MCF 10A (cell line): ENCODE measurements at regions not wholly inside any gene's neighbourhood (a gene's known extent, or its start where the extent isn't known, plus 50 kb on each side); places are given as distances from the start of the nearest gene placed in this dataset.
"Not testable (repeated sequence)": the region's sequence is repeated elsewhere in the genome, so short reads cannot be mapped to it uniquely, and the experiment has no call there.

Source experiments
- BruUV-seq: library from RNA; stranded (reverse); fragments of 400-500 nt; replicated peaks from 2 replicates; lab custom pipeline; 2021; lab: Mats Ljungman, UMichigan
- CTCF ChIA-PET: fragments of 300-600 bp; sonication (Branson Sonifier 250); formaldehyde crosslinking; extraction: SDS; loops from one replicate; lab custom pipeline; 2021; ENCODE audit warnings: antibody characterized with exemption, inconsistent platforms; lab: Yijun Ruan, JAX
- POLR2A ChIA-PET: fragments of 300-600, 350-650 bp; sonication (Branson Sonifier 250); formaldehyde crosslinking; extraction: SDS; loops from one replicate; lab custom pipeline; 2020; ENCODE audit warnings: antibody characterized with exemption, inconsistent platforms; lab: Yijun Ruan, JAX
- DNase-seq: peaks from one replicate; pipeline ENCODE4 v3.0.0-alpha.2; 2018; ENCODE audit not compliant: unreplicated experiment
- H3K27ac Mint-ChIP-seq: one replicate; pipeline ENCODE4 v1.8.0; 2022; ENCODE audit warnings: mild to moderate bottlenecking, low read depth, mixed read lengths; ENCODE audit not compliant: unreplicated experiment
- H3K27me3 Mint-ChIP-seq: one replicate; pipeline ENCODE4 v1.8.0; 2022; ENCODE audit warnings: mixed read lengths; ENCODE audit not compliant: insufficient read depth, unreplicated experiment
- H3K36me3 Mint-ChIP-seq: one replicate; pipeline ENCODE4 v1.8.0; 2022; ENCODE audit warnings: mild to moderate bottlenecking, moderate library complexity, mixed read lengths; ENCODE audit not compliant: insufficient read depth, unreplicated experiment
- H3K4me1 Mint-ChIP-seq: one replicate; pipeline ENCODE4 v1.8.0; 2022; ENCODE audit warnings: mixed read lengths; ENCODE audit not compliant: insufficient read depth, unreplicated experiment
- H3K4me3 Mint-ChIP-seq: one replicate; pipeline ENCODE4 v1.8.0; 2022; ENCODE audit warnings: mild to moderate bottlenecking, moderate library complexity, mixed read lengths; ENCODE audit not compliant: unreplicated experiment
- H3K9me3 Mint-ChIP-seq: one replicate; pipeline ENCODE4 v1.8.0; 2022; ENCODE audit warnings: mixed read lengths; ENCODE audit not compliant: unreplicated experiment
- intact Hi-C: fragments of 100-400 bp; cut with micrococcal nuclease; formaldehyde crosslinking; loops from 2 replicates; pipeline ENCODE4 v1.14.1; 2022
- TF ChIP-seq, protein P1 (sequence below): fragments of 200-600 bp; IDR thresholded peaks from one replicate; pipeline ENCODE4 v1.8.0; 2022; ENCODE audit warnings: antibody characterized with exemption, mild to moderate bottlenecking; ENCODE audit not compliant: unreplicated experiment

DNA sequence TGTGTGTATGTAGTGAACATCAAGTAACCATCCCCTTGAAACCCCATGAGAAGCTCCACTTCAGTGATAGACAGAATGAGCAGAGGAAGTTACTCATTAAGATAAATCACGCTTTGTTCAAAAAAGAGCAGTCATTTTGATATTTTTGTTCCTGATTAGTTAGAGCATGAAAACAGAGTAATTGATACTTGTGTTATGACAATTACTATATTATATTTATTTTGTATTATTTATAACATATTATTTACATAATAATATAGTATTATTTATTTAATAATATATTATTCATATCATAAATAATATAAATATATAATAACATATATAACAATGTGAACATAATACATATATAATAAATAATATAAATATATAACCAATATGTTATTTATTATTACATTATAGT is 580.9 kb downstream of the SOX5 start:
- TF ChIP-seq, protein P1, sequence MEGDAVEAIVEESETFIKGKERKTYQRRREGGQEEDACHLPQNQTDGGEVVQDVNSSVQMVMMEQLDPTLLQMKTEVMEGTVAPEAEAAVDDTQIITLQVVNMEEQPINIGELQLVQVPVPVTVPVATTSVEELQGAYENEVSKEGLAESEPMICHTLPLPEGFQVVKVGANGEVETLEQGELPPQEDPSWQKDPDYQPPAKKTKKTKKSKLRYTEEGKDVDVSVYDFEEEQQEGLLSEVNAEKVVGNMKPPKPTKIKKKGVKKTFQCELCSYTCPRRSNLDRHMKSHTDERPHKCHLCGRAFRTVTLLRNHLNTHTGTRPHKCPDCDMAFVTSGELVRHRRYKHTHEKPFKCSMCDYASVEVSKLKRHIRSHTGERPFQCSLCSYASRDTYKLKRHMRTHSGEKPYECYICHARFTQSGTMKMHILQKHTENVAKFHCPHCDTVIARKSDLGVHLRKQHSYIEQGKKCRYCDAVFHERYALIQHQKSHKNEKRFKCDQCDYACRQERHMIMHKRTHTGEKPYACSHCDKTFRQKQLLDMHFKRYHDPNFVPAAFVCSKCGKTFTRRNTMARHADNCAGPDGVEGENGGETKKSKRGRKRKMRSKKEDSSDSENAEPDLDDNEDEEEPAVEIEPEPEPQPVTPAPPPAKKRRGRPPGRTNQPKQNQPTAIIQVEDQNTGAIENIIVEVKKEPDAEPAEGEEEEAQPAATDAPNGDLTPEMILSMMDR: no peak
- ChIA-PET CTCF (no interaction called here), POLR2A (no interaction called here)
- H3K27me3 Mint-ChIP-seq: no peaks in the 10 kb centered on the region
- H3K4me3 Mint-ChIP-seq: no peak overlapping the region
- intact Hi-C loops: no loop called here
- BruUV-seq: no TSS peak
- no peak overlapping the region for H3K27ac Mint-ChIP-seq
- H3K9me3 Mint-ChIP-seq: peaks cover 10% of the 10 kb centered on the region
- no peaks in the 10 kb centered on the region for H3K36me3 Mint-ChIP-seq
- H3K4me1 Mint-ChIP-seq: no peaks in the 10 kb centered on the region
- DNase-seq: no peak

DNA sequence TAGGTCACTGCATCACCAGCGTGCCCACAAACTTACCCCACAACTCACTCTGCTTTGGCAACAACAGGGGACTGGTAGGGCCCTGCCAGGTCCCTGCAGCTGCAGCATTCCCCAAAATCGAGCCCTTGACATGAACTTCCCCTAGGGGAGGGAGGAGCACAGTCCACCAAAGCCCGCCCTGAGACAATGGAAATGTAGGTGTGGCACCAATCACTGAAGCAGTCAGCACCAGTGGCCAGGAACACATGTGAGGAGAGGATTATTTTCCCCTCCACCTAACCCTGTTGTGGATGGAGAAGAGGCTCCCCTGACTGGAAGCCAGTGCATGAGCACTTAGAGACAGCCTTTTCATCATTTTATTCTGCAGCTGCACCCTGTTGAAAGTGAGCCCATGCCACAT is 573.8 kb downstream of the SOX5 start:
- Mint-ChIP-seq H3K27me3 (no peaks in the 10 kb centered on the region), H3K4me3 (no peak overlapping the region), H3K36me3 (no peaks in the 10 kb centered on the region), H3K9me3 (peaks cover 7% of the 10 kb centered on the region), H3K4me1 (no peaks in the 10 kb centered on the region), H3K27ac (no peak overlapping the region)
- ChIA-PET CTCF (interaction anchor here (1.5 kb wide), 1 partner anchor 10 kb away, joined by 3 read pairs; no protein-coding TSS in a partner anchor), POLR2A (no interaction called here)
- BruUV-seq: no TSS peak
- TF ChIP-seq, protein P1: no peak
- intact Hi-C loops: no loop called here
- DNase-seq: no peak

DNA sequence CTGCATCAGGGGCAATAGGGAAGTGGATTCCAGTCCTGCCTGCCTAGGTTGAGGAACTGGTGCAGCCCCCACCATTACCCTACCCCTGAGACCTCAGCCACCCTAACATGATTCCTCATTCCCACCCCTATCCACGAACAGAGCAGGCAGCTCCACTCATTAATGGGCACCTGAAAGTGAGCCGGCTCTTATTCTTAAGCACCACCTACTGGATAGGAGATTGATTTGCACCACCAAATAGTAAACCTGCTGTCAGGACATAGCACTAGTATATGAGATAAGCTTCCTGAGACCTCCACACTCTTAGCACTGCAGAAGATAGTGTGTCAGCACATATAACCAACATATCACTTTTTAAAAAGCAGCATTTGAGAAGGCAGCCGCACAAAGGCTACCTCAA is 573.2 kb downstream of the SOX5 start:
- TF ChIP-seq, protein P1: no peak
- Mint-ChIP-seq H3K27ac (no peak overlapping the region), H3K9me3 (peaks cover 7% of the 10 kb centered on the region), H3K4me1 (no peaks in the 10 kb centered on the region), H3K27me3 (no peaks in the 10 kb centered on the region), H3K36me3 (no peaks in the 10 kb centered on the region), H3K4me3 (no peak overlapping the region)
- ChIA-PET CTCF (interaction anchor here (0.6 to 1.5 kb wide), 3 partner anchors 9 to 82 kb away, joined by 3 to 5 read pairs (median 3); no protein-coding TSS in a partner anchor), POLR2A (no interaction called here)
- intact Hi-C loops: no loop called here
- peak; percentile 11 for DNase-seq
- no TSS peak for BruUV-seq

DNA sequence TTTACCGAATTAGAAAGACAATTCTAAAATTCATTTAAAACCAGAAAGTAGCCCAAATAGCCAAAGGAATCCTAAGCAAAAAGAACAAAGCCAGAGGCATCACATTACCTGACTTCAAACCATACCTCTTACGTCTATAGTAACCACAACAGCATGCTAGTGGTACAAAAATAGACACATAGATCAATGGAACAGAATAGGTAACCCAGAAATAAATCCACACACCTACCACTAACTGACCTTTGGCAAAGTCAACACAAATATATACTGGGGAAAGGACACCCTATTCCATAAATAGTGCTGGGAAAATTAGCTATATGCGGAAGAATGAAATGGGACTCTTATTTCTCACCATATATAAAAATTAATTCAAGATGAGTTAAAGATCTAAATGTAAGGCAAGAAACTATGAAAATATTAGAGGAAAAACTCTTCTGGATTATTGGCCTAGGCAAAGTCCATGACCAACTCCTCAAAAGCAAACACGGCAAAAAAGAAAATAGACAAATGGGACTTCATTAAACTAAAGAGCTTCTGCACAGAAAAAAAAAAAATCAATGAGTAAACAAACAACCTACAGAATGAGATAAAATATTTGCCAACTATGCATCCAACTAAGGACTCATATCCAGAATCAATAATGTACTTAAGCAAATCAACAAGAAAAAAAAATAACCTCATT is 568.9 kb downstream of the SOX5 start:
- H3K4me1 Mint-ChIP-seq: no peaks in the 10 kb centered on the region
- H3K9me3 Mint-ChIP-seq: no peaks in the 10 kb centered on the region
- CTCF ChIA-PET: no interaction called here

DNA sequence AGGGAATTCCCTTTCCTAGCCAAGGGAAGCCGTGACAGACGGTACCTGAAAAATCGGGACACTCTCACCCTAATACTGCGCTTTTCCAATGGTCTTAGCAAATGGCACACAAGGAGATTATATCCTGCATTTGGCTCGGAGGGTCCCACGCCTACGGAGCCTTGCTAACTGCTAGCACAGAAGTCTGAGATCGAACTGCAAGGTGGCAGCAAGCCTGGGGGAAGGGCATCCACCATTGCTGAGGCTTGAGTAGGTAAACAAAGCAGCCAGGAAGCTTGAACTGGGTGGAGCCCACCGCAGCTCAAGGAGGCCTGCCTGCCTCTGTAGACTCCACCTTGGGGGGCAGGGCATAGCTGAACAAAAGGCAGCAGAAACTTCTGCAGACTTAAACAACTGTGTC is 560.6 kb downstream of the SOX5 start:
- intact Hi-C loops, H3K27me3 Mint-ChIP-seq, H3K27ac Mint-ChIP-seq, H3K36me3 Mint-ChIP-seq, DNase-seq, BruUV-seq, CTCF ChIA-PET, POLR2A ChIA-PET, H3K4me3 Mint-ChIP-seq, H3K4me1 Mint-ChIP-seq: not testable (repeated sequence)
- H3K9me3 Mint-ChIP-seq: peaks cover 30% of the 10 kb centered on the region

More for the DNA sequence above, 568.9 kb downstream of the SOX5 start:
- intact Hi-C loops: no loop called here
- no TSS peak for BruUV-seq
- TF ChIP-seq, protein P1: no peak
- Mint-ChIP-seq H3K4me3 (no peak overlapping the region), H3K27me3 (no peaks in the 10 kb centered on the region), H3K36me3 (no peaks in the 10 kb centered on the region), H3K27ac (no peak overlapping the region)
- POLR2A ChIA-PET: no interaction called here
- DNase-seq: no peak

DNA sequence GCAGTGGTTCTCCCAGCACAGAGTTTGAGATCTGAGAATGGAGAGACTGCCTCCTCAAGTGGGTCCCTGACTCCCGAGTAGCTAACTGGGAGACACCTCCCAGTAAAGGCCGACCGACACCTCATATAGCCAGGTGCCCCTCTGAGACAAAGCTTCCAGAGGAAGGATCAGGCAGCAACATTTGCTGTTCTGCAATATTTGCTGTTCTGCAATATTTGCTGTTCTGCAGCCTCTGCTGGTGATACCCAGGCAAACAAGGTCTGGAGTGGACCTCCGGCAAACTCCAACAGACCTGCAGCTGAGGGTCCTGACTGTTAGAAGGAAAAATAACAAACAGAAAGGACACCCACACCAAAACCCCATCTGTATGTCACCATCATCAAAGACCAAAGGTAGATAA is 560.2 kb downstream of the SOX5 start:
- intact Hi-C loops, DNase-seq, POLR2A ChIA-PET, H3K4me1 Mint-ChIP-seq, H3K36me3 Mint-ChIP-seq, H3K27ac Mint-ChIP-seq, H3K27me3 Mint-ChIP-seq, H3K4me3 Mint-ChIP-seq, CTCF ChIA-PET, BruUV-seq: not testable (repeated sequence)
- H3K9me3 Mint-ChIP-seq: peaks cover 30% of the 10 kb centered on the region
